Ishikawa (cell line): ENCODE measurements at regions not wholly inside any gene's neighbourhood (a gene's known extent, or its start where the extent isn't known, plus 50 kb on each side); places are given as distances from the start of the nearest gene placed in this dataset.

Experiments
- CEBPB ChIP-seq: IDR thresholded peaks from 2 replicates; pipeline ENCODE4 v1.6.1; 2012
- CREB1 ChIP-seq: IDR thresholded peaks from 2 replicates; pipeline ENCODE4 v1.6.1; 2012; ENCODE audit warnings: low read depth
- EGR1 ChIP-seq: IDR thresholded peaks from 2 replicates; pipeline ENCODE4 v1.6.1; 2012
- EP300 ChIP-seq: IDR thresholded peaks from 2 replicates; pipeline ENCODE4 v1.6.1; 2012; ENCODE audit warnings: borderline replicate concordance
- FOXM1 ChIP-seq: IDR thresholded peaks from 2 replicates; pipeline ENCODE4 v1.6.1; 2012; ENCODE audit warnings: low read depth, borderline replicate concordance
- MAX ChIP-seq: IDR thresholded peaks from 2 replicates; pipeline ENCODE4 v1.6.1; 2012
- NFIC ChIP-seq: IDR thresholded peaks from 2 replicates; pipeline ENCODE4 v1.6.1; 2012
- RAD21 ChIP-seq: IDR thresholded peaks from 2 replicates; pipeline ENCODE4 v1.6.1; 2012; ENCODE audit warnings: low read depth
- REST ChIP-seq: IDR thresholded peaks from 2 replicates; pipeline ENCODE4 v1.6.1; 2012; ENCODE audit warnings: low read depth, mild to moderate bottlenecking
- TAF1 ChIP-seq: IDR thresholded peaks from 2 replicates; pipeline ENCODE4 v1.6.1; 2012; ENCODE audit warnings: low read depth, mild to moderate bottlenecking
- TCF12 ChIP-seq: IDR thresholded peaks from 2 replicates; pipeline ENCODE4 v1.6.1; 2012; ENCODE audit warnings: low read depth
- TEAD4 ChIP-seq: IDR thresholded peaks from 2 replicates; pipeline ENCODE4 v1.6.1; 2012
- USF1 ChIP-seq: IDR thresholded peaks from 2 replicates; pipeline ENCODE4 v1.6.1; 2012
- YY1 ChIP-seq: IDR thresholded peaks from 2 replicates; pipeline ENCODE4 v1.6.1; 2012; ENCODE audit warnings: low read depth
- ZBTB7A ChIP-seq: IDR thresholded peaks from 2 replicates; pipeline ENCODE4 v1.6.1; 2012; ENCODE audit warnings: low read depth

GRCh38 chr9:79255651-79256260 is 316.0 kb upstream of the TLE4 start:
- no peak for TF ChIP-seq ZBTB7A
- TF ChIP-seq REST = no peak
- TF ChIP-seq CEBPB = no peak
- no peak for TF ChIP-seq USF1
- TF ChIP-seq FOXM1 = no peak
- TF ChIP-seq CREB1 = no peak
- TF ChIP-seq EP300 = no peak
- no peak for TF ChIP-seq TCF12
- no peak for TF ChIP-seq RAD21
- TF ChIP-seq TEAD4 = no peak
- TF ChIP-seq TAF1 = no peak
- TF ChIP-seq EGR1 = no peak
- no peak for TF ChIP-seq NFIC
- TF ChIP-seq YY1 = no peak
- TF ChIP-seq MAX = no peak

- TF ChIP-seq TCF12 = peak; percentile 89
- TF ChIP-seq TEAD4 = peak; percentile 79
- TF ChIP-seq RAD21 = no peak
- 0 out of 2 replicates have a peak, but pooled peaks have one; percentile 13 for TF ChIP-seq CEBPB
- peak; percentile 93 for TF ChIP-seq NFIC
These were observed 315.0 kb upstream of the TLE4 start for GRCh38 chr9:79256691-79257213.

- no peak for TF ChIP-seq EGR1
- no peak for TF ChIP-seq TAF1
- no peak for TF ChIP-seq FOXM1
- no peak for TF ChIP-seq NFIC
- TF ChIP-seq ZBTB7A = no peak
- no peak for TF ChIP-seq TCF12
- no peak for TF ChIP-seq EP300
- no peak for TF ChIP-seq YY1
- no peak for TF ChIP-seq MAX
- TF ChIP-seq TEAD4 = no peak
- TF ChIP-seq RAD21 = no peak
- no peak for TF ChIP-seq CEBPB
- TF ChIP-seq CREB1 = no peak
- TF ChIP-seq REST = no peak
- TF ChIP-seq USF1 = no peak
These were observed 314.5 kb upstream of the TLE4 start for GRCh38 chr9:79257228-79257781.

- TF ChIP-seq MAX = no peak
- TF ChIP-seq FOXM1 = no peak
- no peak for TF ChIP-seq EGR1
- TF ChIP-seq CEBPB = no peak
- no peak for TF ChIP-seq TCF12
- no peak for TF ChIP-seq CREB1
- TF ChIP-seq REST = no peak
- TF ChIP-seq TAF1 = no peak
- TF ChIP-seq NFIC = no peak
- no peak for TF ChIP-seq RAD21
- TF ChIP-seq YY1 = no peak
- TF ChIP-seq USF1 = no peak
- no peak for TF ChIP-seq TEAD4
- TF ChIP-seq ZBTB7A = no peak
- TF ChIP-seq EP300 = no peak
These were observed 313.9 kb upstream of the TLE4 start for GRCh38 chr9:79257790-79258351.
